ENCODE measurements at regions not wholly inside any gene's neighbourhood (a gene's known extent, or its start where the extent isn't known, plus 50 kb on each side); places are given as distances from the start of the nearest gene placed in this dataset.

- Mint-ChIP-seq H3K4me1 (peaks cover 0 to 4% of the 10 kb centered on the region in 2 experiments; a peak in 1 of 4 replicates), H3K4me3 (no peak overlapping the region), H3K36me3 (ENCODE audit: insufficient read depth in 1 of 3, low read depth in 3 of 3) (no peaks in the 10 kb centered on the region), H3K27ac (no peak overlapping the region), H3K9me3 (no peaks in the 10 kb centered on the region; a peak in 1 of 5 replicates), H3K27me3 (ENCODE audit: low read depth) (no peaks in the 10 kb centered on the region)
- H2AFZ ChIP-seq (ENCODE audit: low read length), result no peak overlapping the region
- H3K4ac ChIP-seq (ENCODE audit: low read depth, low read length), result no peak overlapping the region
- no peak overlapping the region for H4K91ac ChIP-seq (ENCODE audit: insufficient read length, low read depth, low read length)
- no peaks in the 10 kb centered on the region for H3K23me2 ChIP-seq (ENCODE audit: insufficient read length, low read depth, low read length, poor library complexity, severe bottlenecking)
- H3K9me3 ChIP-seq (ENCODE audit: control insufficient read depth, low read depth, low read length), result no peaks in the 10 kb centered on the region
- H2AK5ac ChIP-seq (ENCODE audit: insufficient read length, low read length), result no peak overlapping the region
- H3K4me1 ChIP-seq (ENCODE audit: insufficient read depth, low read length), result no peaks in the 10 kb centered on the region
- no peaks in the 10 kb centered on the region for H4K20me1 ChIP-seq (ENCODE audit: control insufficient read depth, insufficient read depth, insufficient read length)
- no peak overlapping the region for H2BK12ac ChIP-seq (ENCODE audit: insufficient read length, low read depth, low read length)
- H3K14ac ChIP-seq (ENCODE audit: insufficient read depth, low read length), result no peak overlapping the region
- H3K56ac ChIP-seq (ENCODE audit: insufficient read length, low read depth, low read length), result no peak overlapping the region
- no peak overlapping the region for H2BK20ac ChIP-seq (ENCODE audit: low read depth, low read length, poor library complexity, severe bottlenecking)
- no peak overlapping the region for H3T11ph ChIP-seq (ENCODE audit: low read length)
- DNase-seq, result no peak
- no peak overlapping the region for H3K27ac ChIP-seq (ENCODE audit: insufficient read length, low read depth, low read length)
- no peak overlapping the region for H2BK15ac ChIP-seq (ENCODE audit: low read depth, low read length)
- H3K4me2 ChIP-seq (ENCODE audit: insufficient read depth, insufficient read length, low read length), result no peak overlapping the region
- no peak for TF ChIP-seq CTCF (conservative IDR thresholded peaks at IDR 0.05)
- H2BK5ac ChIP-seq (ENCODE audit: insufficient read length, low read length), result no peak overlapping the region
- no peaks in the 10 kb centered on the region for H3K79me2 ChIP-seq (ENCODE audit: insufficient read depth, low read length)
- no CpG with 5 or more reads among the region's 4 CpGs for WGBS (ENCODE audit: extremely low coverage, insufficient read length, low lambda C conversion rate)
- H3K79me1 ChIP-seq (ENCODE audit: insufficient read depth, low read depth, low read length, poor library complexity, severe bottlenecking), result no peaks in the 10 kb centered on the region
- H3K9ac ChIP-seq (ENCODE audit: extremely low read depth, insufficient read length, low read length), result no peak overlapping the region
- no peak overlapping the region for H2BK120ac ChIP-seq (ENCODE audit: low read depth, low read length, poor library complexity, severe bottlenecking)
- H4K8ac ChIP-seq (replicated peaks; ENCODE audit: insufficient read length, low read depth, low read length), result no peak overlapping the region
- no peak overlapping the region for H3K18ac ChIP-seq (ENCODE audit: insufficient read length, low read depth, low read length)
- no peaks in the 10 kb centered on the region for H3K27me3 ChIP-seq (ENCODE audit: insufficient read depth, low read length)
- no peak overlapping the region for H3K23ac ChIP-seq (ENCODE audit: insufficient read length, low read depth, low read length)
- no peak overlapping the region for H4K5ac ChIP-seq (ENCODE audit: insufficient read length, low read depth, low read length)
These were observed 405.1 kb upstream of the CWC22 start for GRCh38 chr2:180412219-180412618.

Measured in H9 (cell line).